ENCODE measurements at regions not wholly inside any gene's neighbourhood (a gene's known extent, or its start where the extent isn't known, plus 50 kb on each side); places are given as distances from the start of the nearest gene placed in this dataset.

- TF ChIP-seq CTCF (IDR thresholded peaks at IDR 0.05; ENCODE audit: low read depth, low read length) = no peak
- no peaks in the 10 kb centered on the region for H3K27me3 ChIP-seq
- no peak for DNase-seq
- H3K9me3 ChIP-seq = no peaks in the 10 kb centered on the region
- H3K4me1 ChIP-seq = peaks cover 4% of the 10 kb centered on the region; the same call in 1 of the 2 replicates
- no peak overlapping the region for H3K4me3 ChIP-seq (ENCODE audit: low read depth, low read length)
- H3K36me3 ChIP-seq = no peaks in the 10 kb centered on the region
Observed at GRCh38 chr4:173684223-173684622, 154.2 kb upstream of the HAND2 start.

- Histone ChIP-seq H3K36me3 (no peaks in the 10 kb centered on the region), H3K4me3 (ENCODE audit: low read depth, low read length) (no peak overlapping the region), H3K4me1 (peaks cover 4% of the 10 kb centered on the region; the same call in 1 of the 2 replicates), H3K9me3 (no peaks in the 10 kb centered on the region), H3K27me3 (no peaks in the 10 kb centered on the region)
- TF ChIP-seq CTCF (IDR thresholded peaks at IDR 0.05; ENCODE audit: low read depth, low read length) = no peak
- DNase-seq = no peak
Observed at GRCh38 chr4:173682609-173683008, 152.6 kb upstream of the HAND2 start.

GRCh38 chr4:173680278-173680677 is 150.2 kb upstream of the HAND2 start:
- Histone ChIP-seq H3K36me3 (no peaks in the 10 kb centered on the region), H3K27me3 (no peaks in the 10 kb centered on the region), H3K9me3 (no peaks in the 10 kb centered on the region), H3K4me1 (peaks cover 4% of the 10 kb centered on the region; the same call in 1 of the 2 replicates), H3K4me3 (ENCODE audit: low read depth, low read length) (no peak overlapping the region)
- DNase-seq = no peak
- no peak for TF ChIP-seq CTCF (IDR thresholded peaks at IDR 0.05; ENCODE audit: low read depth, low read length)

GRCh38 chr4:173675446-173675845 is 145.4 kb upstream of the HAND2 start:
- Histone ChIP-seq H3K4me1 (peaks cover 4% of the 10 kb centered on the region; the same call in 1 of the 2 replicates), H3K36me3 (no peaks in the 10 kb centered on the region), H3K9me3 (no peaks in the 10 kb centered on the region), H3K27me3 (no peaks in the 10 kb centered on the region), H3K4me3 (ENCODE audit: low read depth, low read length) (no peak overlapping the region)
- no peak for DNase-seq
- no peak for TF ChIP-seq CTCF (IDR thresholded peaks at IDR 0.05; ENCODE audit: low read depth, low read length)

GRCh38 chr4:173669460-173670179 is 139.6 kb upstream of the HAND2 start:
- Histone ChIP-seq H3K36me3 (no peaks in the 10 kb centered on the region), H3K4me1 (no peaks in the 10 kb centered on the region), H3K4me3 (ENCODE audit: low read depth, low read length) (no peak overlapping the region), H3K27me3 (no peaks in the 10 kb centered on the region), H3K9me3 (no peaks in the 10 kb centered on the region)
- no peak for DNase-seq
- no peak for TF ChIP-seq CTCF (IDR thresholded peaks at IDR 0.05; ENCODE audit: low read depth, low read length)

- Histone ChIP-seq H3K27me3 (no peaks in the 10 kb centered on the region), H3K4me1 (no peaks in the 10 kb centered on the region), H3K36me3 (no peaks in the 10 kb centered on the region), H3K9me3 (no peaks in the 10 kb centered on the region), H3K4me3 (ENCODE audit: low read depth, low read length) (no peak overlapping the region)
- no peak for DNase-seq
- no peak for TF ChIP-seq CTCF (IDR thresholded peaks at IDR 0.05; ENCODE audit: low read depth, low read length)
Observed at GRCh38 chr4:173661001-173661400, 131.0 kb upstream of the HAND2 start.

Data from BE2C (cell line).